HepG2 (cell line): ENCODE measurements at regions not wholly inside any gene's neighbourhood (a gene's known extent, or its start where the extent isn't known, plus 50 kb on each side); places are given as distances from the start of the nearest gene placed in this dataset.

ENCODE experiments used
- EZH2 ChIP-seq: conservative IDR thresholded peaks from 2 replicates; pipeline ENCODE4 v1.6.1; 2012; ENCODE audit warnings: mild to moderate bottlenecking, low read depth, low read length, moderate library complexity
- MTA1 ChIP-seq: sonication (generic); formaldehyde crosslinking; IDR thresholded peaks from 2 replicates; pipeline ENCODE4 v1.4.0; 2020; ENCODE audit warnings: missing genetic modification reagents, mild to moderate bottlenecking, borderline replicate concordance
- NFATC3 ChIP-seq: sonication (generic); formaldehyde crosslinking; IDR thresholded peaks from 2 replicates; pipeline ENCODE4 v1.5.1; 2020; ENCODE audit warnings: mild to moderate bottlenecking, missing genetic modification reagents
- POLR2A ChIP-seq, 2 experiments: IDR thresholded peaks; 2 replicates each; pipeline ENCODE4 v1.6.1; 2011; ENCODE audit warnings: low read depth in 2 of 2, low read length in 2 of 2, mild to moderate bottlenecking in 1 of 2, moderate library complexity in 1 of 2; ENCODE audit not compliant: insufficient read depth in 1 of 2
- YY1 ChIP-seq: IDR thresholded peaks from 2 replicates; pipeline ENCODE4 v1.6.1; 2011; ENCODE audit warnings: low read length, low read depth, moderate library complexity, mild to moderate bottlenecking; ENCODE audit not compliant: insufficient read depth, insufficient replicate concordance
- ZIK1 ChIP-seq: sonication (generic); formaldehyde crosslinking; IDR thresholded peaks from 2 replicates; pipeline ENCODE4 v1.5.0; 2020; ENCODE audit warnings: mild to moderate bottlenecking, low read depth, missing genetic modification reagents, borderline replicate concordance
- TF ChIP-seq, protein P1 (sequence below): sonication (generic); formaldehyde crosslinking; IDR thresholded peaks from 2 replicates; pipeline ENCODE4 v1.5.0; 2020; ENCODE audit warnings: mild to moderate bottlenecking, missing genetic modification reagents, moderate library complexity
- TF ChIP-seq, protein P2 (sequence below): IDR thresholded peaks from 2 replicates; pipeline ENCODE4 v1.6.1; 2012; ENCODE audit warnings: inconsistent platforms
- TF ChIP-seq, protein P3 (sequence below): sonication (generic); formaldehyde crosslinking; IDR thresholded peaks from 2 replicates; pipeline ENCODE4 v1.5.0; 2020; ENCODE audit warnings: missing genetic modification reagents
- TF ChIP-seq, protein P4 (sequence below): sonication (generic); formaldehyde crosslinking; IDR thresholded peaks from 2 replicates; pipeline ENCODE4 v1.8.0; 2022; ENCODE audit warnings: mild to moderate bottlenecking, missing genetic modification reagents, moderate library complexity
- TF ChIP-seq, protein P5 (sequence below): sonication (generic); formaldehyde crosslinking; IDR thresholded peaks from 2 replicates; pipeline ENCODE4 v1.4.0; 2020; ENCODE audit warnings: mild to moderate bottlenecking, missing genetic modification reagents, borderline replicate concordance
- TF ChIP-seq, protein P6 (sequence below), 2 experiments: sonication (generic) in 1 of 2; formaldehyde crosslinking in 1 of 2; IDR thresholded peaks; 2 replicates each; pipeline versions ENCODE4 v1.6.1 to v1.9.0; 2014 to 2022; ENCODE audit warnings: antibody characterized with exemption in 1 of 2, borderline replicate concordance in 1 of 2, inconsistent platforms in 1 of 2, low read depth in 1 of 2, missing genetic modification reagents in 1 of 2

DNA sequence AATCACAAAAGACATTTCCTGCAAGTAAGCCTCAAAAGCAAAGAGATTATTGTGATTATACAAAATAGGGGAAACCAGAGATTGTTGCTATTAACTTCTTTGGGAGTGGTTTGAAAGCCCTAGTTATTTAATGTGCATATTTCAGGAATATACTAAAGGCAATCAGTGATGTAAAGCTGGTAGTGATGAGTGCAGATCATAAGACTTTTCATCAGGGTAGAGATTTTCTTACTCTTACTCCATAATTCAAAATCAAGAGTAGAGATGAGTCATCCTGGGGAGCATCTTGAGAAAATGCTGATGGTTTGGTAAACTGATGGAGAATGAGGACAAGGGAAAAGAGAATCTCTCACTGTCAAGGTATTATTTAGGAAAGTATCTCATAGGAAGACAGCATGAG lies 309.5 kb downstream of the FBXO15 start:
- TF ChIP-seq MTA1: no peak
- TF ChIP-seq, protein P1, sequence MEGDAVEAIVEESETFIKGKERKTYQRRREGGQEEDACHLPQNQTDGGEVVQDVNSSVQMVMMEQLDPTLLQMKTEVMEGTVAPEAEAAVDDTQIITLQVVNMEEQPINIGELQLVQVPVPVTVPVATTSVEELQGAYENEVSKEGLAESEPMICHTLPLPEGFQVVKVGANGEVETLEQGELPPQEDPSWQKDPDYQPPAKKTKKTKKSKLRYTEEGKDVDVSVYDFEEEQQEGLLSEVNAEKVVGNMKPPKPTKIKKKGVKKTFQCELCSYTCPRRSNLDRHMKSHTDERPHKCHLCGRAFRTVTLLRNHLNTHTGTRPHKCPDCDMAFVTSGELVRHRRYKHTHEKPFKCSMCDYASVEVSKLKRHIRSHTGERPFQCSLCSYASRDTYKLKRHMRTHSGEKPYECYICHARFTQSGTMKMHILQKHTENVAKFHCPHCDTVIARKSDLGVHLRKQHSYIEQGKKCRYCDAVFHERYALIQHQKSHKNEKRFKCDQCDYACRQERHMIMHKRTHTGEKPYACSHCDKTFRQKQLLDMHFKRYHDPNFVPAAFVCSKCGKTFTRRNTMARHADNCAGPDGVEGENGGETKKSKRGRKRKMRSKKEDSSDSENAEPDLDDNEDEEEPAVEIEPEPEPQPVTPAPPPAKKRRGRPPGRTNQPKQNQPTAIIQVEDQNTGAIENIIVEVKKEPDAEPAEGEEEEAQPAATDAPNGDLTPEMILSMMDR: no peak
- TF ChIP-seq, protein P2, sequence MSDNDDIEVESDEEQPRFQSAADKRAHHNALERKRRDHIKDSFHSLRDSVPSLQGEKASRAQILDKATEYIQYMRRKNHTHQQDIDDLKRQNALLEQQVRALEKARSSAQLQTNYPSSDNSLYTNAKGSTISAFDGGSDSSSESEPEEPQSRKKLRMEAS: no peak
- TF ChIP-seq, protein P3, sequence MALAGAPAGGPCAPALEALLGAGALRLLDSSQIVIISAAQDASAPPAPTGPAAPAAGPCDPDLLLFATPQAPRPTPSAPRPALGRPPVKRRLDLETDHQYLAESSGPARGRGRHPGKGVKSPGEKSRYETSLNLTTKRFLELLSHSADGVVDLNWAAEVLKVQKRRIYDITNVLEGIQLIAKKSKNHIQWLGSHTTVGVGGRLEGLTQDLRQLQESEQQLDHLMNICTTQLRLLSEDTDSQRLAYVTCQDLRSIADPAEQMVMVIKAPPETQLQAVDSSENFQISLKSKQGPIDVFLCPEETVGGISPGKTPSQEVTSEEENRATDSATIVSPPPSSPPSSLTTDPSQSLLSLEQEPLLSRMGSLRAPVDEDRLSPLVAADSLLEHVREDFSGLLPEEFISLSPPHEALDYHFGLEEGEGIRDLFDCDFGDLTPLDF: no peak
- TF ChIP-seq, protein P4, sequence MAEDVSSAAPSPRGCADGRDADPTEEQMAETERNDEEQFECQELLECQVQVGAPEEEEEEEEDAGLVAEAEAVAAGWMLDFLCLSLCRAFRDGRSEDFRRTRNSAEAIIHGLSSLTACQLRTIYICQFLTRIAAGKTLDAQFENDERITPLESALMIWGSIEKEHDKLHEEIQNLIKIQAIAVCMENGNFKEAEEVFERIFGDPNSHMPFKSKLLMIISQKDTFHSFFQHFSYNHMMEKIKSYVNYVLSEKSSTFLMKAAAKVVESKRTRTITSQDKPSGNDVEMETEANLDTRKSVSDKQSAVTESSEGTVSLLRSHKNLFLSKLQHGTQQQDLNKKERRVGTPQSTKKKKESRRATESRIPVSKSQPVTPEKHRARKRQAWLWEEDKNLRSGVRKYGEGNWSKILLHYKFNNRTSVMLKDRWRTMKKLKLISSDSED (CRISPR knock-in tag): no peak
- no peak for TF ChIP-seq NFATC3 (CRISPR knock-in tag)
- TF ChIP-seq YY1: no peak
- TF ChIP-seq, protein P5, sequence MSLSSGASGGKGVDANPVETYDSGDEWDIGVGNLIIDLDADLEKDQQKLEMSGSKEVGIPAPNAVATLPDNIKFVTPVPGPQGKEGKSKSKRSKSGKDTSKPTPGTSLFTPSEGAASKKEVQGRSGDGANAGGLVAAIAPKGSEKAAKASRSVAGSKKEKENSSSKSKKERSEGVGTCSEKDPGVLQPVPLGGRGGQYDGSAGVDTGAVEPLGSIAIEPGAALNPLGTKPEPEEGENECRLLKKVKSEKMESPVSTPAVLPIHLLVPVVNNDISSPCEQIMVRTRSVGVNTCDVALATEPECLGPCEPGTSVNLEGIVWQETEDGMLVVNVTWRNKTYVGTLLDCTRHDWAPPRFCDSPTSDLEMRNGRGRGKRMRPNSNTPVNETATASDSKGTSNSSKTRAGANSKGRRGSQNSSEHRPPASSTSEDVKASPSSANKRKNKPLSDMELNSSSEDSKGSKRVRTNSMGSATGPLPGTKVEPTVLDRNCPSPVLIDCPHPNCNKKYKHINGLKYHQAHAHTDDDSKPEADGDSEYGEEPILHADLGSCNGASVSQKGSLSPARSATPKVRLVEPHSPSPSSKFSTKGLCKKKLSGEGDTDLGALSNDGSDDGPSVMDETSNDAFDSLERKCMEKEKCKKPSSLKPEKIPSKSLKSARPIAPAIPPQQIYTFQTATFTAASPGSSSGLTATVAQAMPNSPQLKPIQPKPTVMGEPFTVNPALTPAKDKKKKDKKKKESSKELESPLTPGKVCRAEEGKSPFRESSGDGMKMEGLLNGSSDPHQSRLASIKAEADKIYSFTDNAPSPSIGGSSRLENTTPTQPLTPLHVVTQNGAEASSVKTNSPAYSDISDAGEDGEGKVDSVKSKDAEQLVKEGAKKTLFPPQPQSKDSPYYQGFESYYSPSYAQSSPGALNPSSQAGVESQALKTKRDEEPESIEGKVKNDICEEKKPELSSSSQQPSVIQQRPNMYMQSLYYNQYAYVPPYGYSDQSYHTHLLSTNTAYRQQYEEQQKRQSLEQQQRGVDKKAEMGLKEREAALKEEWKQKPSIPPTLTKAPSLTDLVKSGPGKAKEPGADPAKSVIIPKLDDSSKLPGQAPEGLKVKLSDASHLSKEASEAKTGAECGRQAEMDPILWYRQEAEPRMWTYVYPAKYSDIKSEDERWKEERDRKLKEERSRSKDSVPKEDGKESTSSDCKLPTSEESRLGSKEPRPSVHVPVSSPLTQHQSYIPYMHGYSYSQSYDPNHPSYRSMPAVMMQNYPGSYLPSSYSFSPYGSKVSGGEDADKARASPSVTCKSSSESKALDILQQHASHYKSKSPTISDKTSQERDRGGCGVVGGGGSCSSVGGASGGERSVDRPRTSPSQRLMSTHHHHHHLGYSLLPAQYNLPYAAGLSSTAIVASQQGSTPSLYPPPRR (CRISPR knock-in tag): no peak
- TF ChIP-seq EZH2: no peak
- TF ChIP-seq POLR2A (IDR thresholded peaks at IDR 0.05; ENCODE audit: insufficient read depth in 1 of 2, low read depth in 2 of 2, low read length in 2 of 2): no peak
- no peak for TF ChIP-seq ZIK1 (CRISPR knock-in tag)
- TF ChIP-seq, protein P6, sequence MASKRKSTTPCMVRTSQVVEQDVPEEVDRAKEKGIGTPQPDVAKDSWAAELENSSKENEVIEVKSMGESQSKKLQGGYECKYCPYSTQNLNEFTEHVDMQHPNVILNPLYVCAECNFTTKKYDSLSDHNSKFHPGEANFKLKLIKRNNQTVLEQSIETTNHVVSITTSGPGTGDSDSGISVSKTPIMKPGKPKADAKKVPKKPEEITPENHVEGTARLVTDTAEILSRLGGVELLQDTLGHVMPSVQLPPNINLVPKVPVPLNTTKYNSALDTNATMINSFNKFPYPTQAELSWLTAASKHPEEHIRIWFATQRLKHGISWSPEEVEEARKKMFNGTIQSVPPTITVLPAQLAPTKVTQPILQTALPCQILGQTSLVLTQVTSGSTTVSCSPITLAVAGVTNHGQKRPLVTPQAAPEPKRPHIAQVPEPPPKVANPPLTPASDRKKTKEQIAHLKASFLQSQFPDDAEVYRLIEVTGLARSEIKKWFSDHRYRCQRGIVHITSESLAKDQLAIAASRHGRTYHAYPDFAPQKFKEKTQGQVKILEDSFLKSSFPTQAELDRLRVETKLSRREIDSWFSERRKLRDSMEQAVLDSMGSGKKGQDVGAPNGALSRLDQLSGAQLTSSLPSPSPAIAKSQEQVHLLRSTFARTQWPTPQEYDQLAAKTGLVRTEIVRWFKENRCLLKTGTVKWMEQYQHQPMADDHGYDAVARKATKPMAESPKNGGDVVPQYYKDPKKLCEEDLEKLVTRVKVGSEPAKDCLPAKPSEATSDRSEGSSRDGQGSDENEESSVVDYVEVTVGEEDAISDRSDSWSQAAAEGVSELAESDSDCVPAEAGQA (IDR thresholded peaks at IDR 0.05; ENCODE audit: low read depth): no peak
- TF ChIP-seq, protein P6 (CRISPR knock-in tag; IDR thresholded peaks at IDR 0.05; ENCODE audit: borderline replicate concordance): no peak
